ENCODE measurements at regions not wholly inside any gene's neighbourhood (a gene's known extent, or its start where the extent isn't known, plus 50 kb on each side); places are given as distances from the start of the nearest gene placed in this dataset.

- TF ChIP-seq CTCF (IDR thresholded peaks at IDR 0.05; ENCODE audit: insufficient read depth, low read length) (no peak), SPI1 (IDR thresholded peaks at IDR 0.05; ENCODE audit: borderline replicate concordance, low read depth) (no peak), POLR2AphosphoS5 (IDR thresholded peaks at IDR 0.05; ENCODE audit: low read depth) (no peak), GABPA (IDR thresholded peaks at IDR 0.05; ENCODE audit: low read depth) (no peak)
- TF ChIP-seq, protein P1, sequence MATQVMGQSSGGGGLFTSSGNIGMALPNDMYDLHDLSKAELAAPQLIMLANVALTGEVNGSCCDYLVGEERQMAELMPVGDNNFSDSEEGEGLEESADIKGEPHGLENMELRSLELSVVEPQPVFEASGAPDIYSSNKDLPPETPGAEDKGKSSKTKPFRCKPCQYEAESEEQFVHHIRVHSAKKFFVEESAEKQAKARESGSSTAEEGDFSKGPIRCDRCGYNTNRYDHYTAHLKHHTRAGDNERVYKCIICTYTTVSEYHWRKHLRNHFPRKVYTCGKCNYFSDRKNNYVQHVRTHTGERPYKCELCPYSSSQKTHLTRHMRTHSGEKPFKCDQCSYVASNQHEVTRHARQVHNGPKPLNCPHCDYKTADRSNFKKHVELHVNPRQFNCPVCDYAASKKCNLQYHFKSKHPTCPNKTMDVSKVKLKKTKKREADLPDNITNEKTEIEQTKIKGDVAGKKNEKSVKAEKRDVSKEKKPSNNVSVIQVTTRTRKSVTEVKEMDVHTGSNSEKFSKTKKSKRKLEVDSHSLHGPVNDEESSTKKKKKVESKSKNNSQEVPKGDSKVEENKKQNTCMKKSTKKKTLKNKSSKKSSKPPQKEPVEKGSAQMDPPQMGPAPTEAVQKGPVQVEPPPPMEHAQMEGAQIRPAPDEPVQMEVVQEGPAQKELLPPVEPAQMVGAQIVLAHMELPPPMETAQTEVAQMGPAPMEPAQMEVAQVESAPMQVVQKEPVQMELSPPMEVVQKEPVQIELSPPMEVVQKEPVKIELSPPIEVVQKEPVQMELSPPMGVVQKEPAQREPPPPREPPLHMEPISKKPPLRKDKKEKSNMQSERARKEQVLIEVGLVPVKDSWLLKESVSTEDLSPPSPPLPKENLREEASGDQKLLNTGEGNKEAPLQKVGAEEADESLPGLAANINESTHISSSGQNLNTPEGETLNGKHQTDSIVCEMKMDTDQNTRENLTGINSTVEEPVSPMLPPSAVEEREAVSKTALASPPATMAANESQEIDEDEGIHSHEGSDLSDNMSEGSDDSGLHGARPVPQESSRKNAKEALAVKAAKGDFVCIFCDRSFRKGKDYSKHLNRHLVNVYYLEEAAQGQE (IDR thresholded peaks at IDR 0.05; ENCODE audit: insufficient replicate concordance, low read depth) = no peak
Observed at GRCh38 chr4:24312261-24312913, 272.0 kb downstream of the DHX15 start.

Data from HL-60 (cell line).